SK-N-SH (cell line): ENCODE measurements at regions not wholly inside any gene's neighbourhood (a gene's known extent, or its start where the extent isn't known, plus 50 kb on each side); places are given as distances from the start of the nearest gene placed in this dataset.

Experiments
- CTCF ChIA-PET: fragments of 300-600, 350-600 bp; formaldehyde crosslinking; extraction: SDS; loops from one replicate; lab custom pipeline; 2021; lab: Yijun Ruan, JAX
- POLR2A ChIA-PET: fragments of 350-600 bp; sonication (Branson Sonifier 250); formaldehyde crosslinking; extraction: SDS; loops from one replicate; lab custom pipeline; 2020; ENCODE audit warnings: antibody characterized with exemption, inconsistent platforms; lab: Yijun Ruan, JAX
- DNase-seq: peaks from one replicate; pipeline ENCODE4 v3.0.0; 2012
- H2AFZ ChIP-seq: fragments of 200-600 bp; sonication (generic); 2 replicates; pipeline ENCODE4 v1.8.1; 2016; ENCODE audit warnings: antibody characterized with exemption, mild to moderate bottlenecking, low read depth
- H3F3A ChIP-seq: fragments of 200-600 bp; sonication (generic); replicated peaks from 2 replicates; pipeline ENCODE3; 2016; ENCODE audit warnings: antibody characterized with exemption, mild to moderate bottlenecking; ENCODE audit not compliant: insufficient read depth
- H3K27ac ChIP-seq, 2 experiments: fragments of 200-500 bp in 1 of 2; fragments of 200-600 bp in 1 of 2; sonication (Bioruptor generic) in 1 of 2; sonication (generic), shearing (Covaris generic) in 1 of 2; 2 replicates each; pipeline versions ENCODE4 v1.5.1 to v1.6.1; 2014 to 2016; ENCODE audit warnings: low read depth in 2 of 2, inconsistent platforms in 1 of 2, low read length in 1 of 2, mild to moderate bottlenecking in 1 of 2, mixed read lengths in 1 of 2
- H3K27me3 ChIP-seq: fragments of 200-600 bp; sonication (generic), shearing (Covaris generic); 2 replicates; pipeline ENCODE4 v1.6.1; 2016; ENCODE audit warnings: mixed run types; ENCODE audit not compliant: insufficient read depth
- H3K36me3 ChIP-seq, 2 experiments: fragments of 200-500 bp in 1 of 2; fragments of 200-600 bp in 1 of 2; sonication (Bioruptor generic) in 1 of 2; sonication (generic) in 1 of 2; replicated peaks in 1 of 2; 2 replicates each; pipeline versions ENCODE3 to v1.5.1; 2014 to 2016; ENCODE audit warnings: low read length in 1 of 2, mild to moderate bottlenecking in 1 of 2; ENCODE audit not compliant: insufficient read depth in 2 of 2, control insufficient read depth in 1 of 2
- H3K4me1 ChIP-seq, 2 experiments: fragments of 200-500 bp in 1 of 2; fragments of 200-600 bp in 1 of 2; sonication (Bioruptor generic) in 1 of 2; sonication (generic), shearing (Covaris generic) in 1 of 2; 2 replicates each; pipeline versions ENCODE4 v1.5.1 to v1.6.1; 2014 to 2016; ENCODE audit warnings: low read depth in 1 of 2, low read length in 1 of 2, mixed run types in 1 of 2; ENCODE audit not compliant: insufficient read depth in 2 of 2, control insufficient read depth in 1 of 2
- H3K4me2 ChIP-seq: fragments of 200-600 bp; sonication (generic), shearing (Covaris generic); 2 replicates; pipeline ENCODE4 v1.6.1; 2017; ENCODE audit warnings: mixed run types
- H3K4me3 ChIP-seq, 2 experiments: fragments of 200-500 bp in 1 of 2; fragments of 200-600 bp in 1 of 2; sonication (Bioruptor generic) in 1 of 2; sonication (generic), shearing (Covaris generic) in 1 of 2; 2 replicates each; pipeline versions ENCODE4 v1.5.1 to v1.8.1; 2014 to 2016; ENCODE audit warnings: low read depth in 2 of 2, inconsistent platforms in 1 of 2, low read length in 1 of 2, mild to moderate bottlenecking in 1 of 2, mixed read lengths in 1 of 2, moderate library complexity in 1 of 2
- H3K79me2 ChIP-seq: fragments of 200-600 bp; sonication (generic); 2 replicates; pipeline ENCODE4 v1.8.1; 2017; ENCODE audit warnings: mild to moderate bottlenecking; ENCODE audit not compliant: insufficient read depth
- H3K9ac ChIP-seq: fragments of 200-600 bp; sonication (generic); 2 replicates; pipeline ENCODE4 v1.6.1; 2017; ENCODE audit warnings: mixed run types
- H3K9me2 ChIP-seq: fragments of 200-600 bp; sonication (generic); 2 replicates; pipeline ENCODE4 v1.6.1; 2017; ENCODE audit warnings: mixed run types
- H3K9me3 ChIP-seq: fragments of 200-600 bp; sonication (generic); 2 replicates; pipeline ENCODE4 v1.6.1; 2017; ENCODE audit warnings: mixed run types, mild to moderate bottlenecking, moderate library complexity
- H4K20me1 ChIP-seq: fragments of 200-600 bp; sonication (generic); 2 replicates; pipeline ENCODE4 v1.6.1; 2017; ENCODE audit warnings: mild to moderate bottlenecking, mixed run types; ENCODE audit not compliant: insufficient read depth
- ELF1 ChIP-seq: IDR thresholded peaks from 2 replicates; pipeline ENCODE4 v1.4.0; 2012
- EP300 ChIP-seq, 2 experiments: IDR thresholded peaks; 2 replicates each; pipeline versions ENCODE4 v1.4.0 to v1.6.1; 2012; ENCODE audit warnings: borderline replicate concordance in 1 of 2, low read depth in 1 of 2, low read length in 1 of 2
- FOXM1 ChIP-seq: IDR thresholded peaks from 2 replicates; pipeline ENCODE4 v1.4.0; 2012; ENCODE audit warnings: low read depth, mild to moderate bottlenecking
- JUND ChIP-seq: IDR thresholded peaks from 2 replicates; pipeline ENCODE4 v1.4.0; 2012
- RAD21 ChIP-seq: IDR thresholded peaks from 2 replicates; pipeline ENCODE4 v1.6.1; 2012; ENCODE audit warnings: mild to moderate bottlenecking, low read length
- RXRA ChIP-seq: IDR thresholded peaks from 2 replicates; pipeline ENCODE4 v1.4.0; 2012; ENCODE audit warnings: low read depth, mild to moderate bottlenecking, borderline replicate concordance
- SIN3A ChIP-seq: IDR thresholded peaks from 2 replicates; pipeline ENCODE4 v1.6.1; 2012; ENCODE audit warnings: low read depth, mild to moderate bottlenecking, low read length, moderate library complexity, borderline replicate concordance
- TEAD4 ChIP-seq: IDR thresholded peaks from 2 replicates; pipeline ENCODE4 v1.4.0; 2012; ENCODE audit warnings: mild to moderate bottlenecking, borderline replicate concordance; ENCODE audit not compliant: insufficient read depth
- WGBS: methylation state at CpG from one replicate; pipeline ENCODE4 v1.1.6; 2017; ENCODE audit warnings: low lambda C conversion rate; 5-methylcytosine and 5-hydroxymethylcytosine counted together
- TF ChIP-seq, protein P1 (sequence below): IDR thresholded peaks from 2 replicates; pipeline ENCODE4; 2012
- TF ChIP-seq, protein P2 (sequence below): IDR thresholded peaks from 2 replicates; pipeline ENCODE4 v1.4.0; 2012; ENCODE audit warnings: low read depth, borderline replicate concordance

DNA sequence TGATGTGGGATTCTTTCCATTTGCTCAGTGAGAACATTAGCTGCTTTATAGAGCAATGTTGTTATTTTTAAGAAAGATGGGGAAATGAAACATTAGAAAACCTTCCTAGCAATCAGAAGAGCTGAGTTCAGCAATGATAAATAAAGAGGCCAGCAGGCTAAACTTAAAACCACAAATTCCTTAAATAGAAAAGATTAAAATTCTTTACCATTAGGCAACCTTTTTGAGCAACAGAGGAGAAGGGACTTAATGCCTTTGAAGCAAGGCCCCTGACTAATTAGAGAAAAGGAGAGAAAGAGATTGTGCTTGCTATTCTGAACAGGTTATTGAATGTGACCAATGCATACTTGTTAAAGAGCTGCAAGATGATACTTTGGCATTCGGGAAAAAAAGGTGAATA lies 160.8 kb upstream of the LMO3 start:
- ChIA-PET CTCF (no interaction called here), POLR2A (no interaction called here)
- H3K4me1 ChIP-seq, result no peaks in the 10 kb centered on the region
- H3F3A ChIP-seq, result no peaks in the 10 kb centered on the region
- no peaks in the 10 kb centered on the region for H3K79me2 ChIP-seq
- no peaks in the 10 kb centered on the region for H4K20me1 ChIP-seq
- no peak overlapping the region for H3K4me2 ChIP-seq
- H3K27me3 ChIP-seq, result no peaks in the 10 kb centered on the region
- no peaks in the 10 kb centered on the region for H3K36me3 ChIP-seq
- H2AFZ ChIP-seq, result no peak overlapping the region
- no peak overlapping the region for H3K27ac ChIP-seq
- TF ChIP-seq, protein P1, sequence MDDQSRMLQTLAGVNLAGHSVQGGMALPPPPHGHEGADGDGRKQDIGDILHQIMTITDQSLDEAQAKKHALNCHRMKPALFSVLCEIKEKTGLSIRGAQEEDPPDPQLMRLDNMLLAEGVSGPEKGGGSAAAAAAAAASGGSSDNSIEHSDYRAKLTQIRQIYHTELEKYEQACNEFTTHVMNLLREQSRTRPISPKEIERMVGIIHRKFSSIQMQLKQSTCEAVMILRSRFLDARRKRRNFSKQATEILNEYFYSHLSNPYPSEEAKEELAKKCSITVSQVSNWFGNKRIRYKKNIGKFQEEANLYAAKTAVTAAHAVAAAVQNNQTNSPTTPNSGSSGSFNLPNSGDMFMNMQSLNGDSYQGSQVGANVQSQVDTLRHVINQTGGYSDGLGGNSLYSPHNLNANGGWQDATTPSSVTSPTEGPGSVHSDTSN, result no peak
- WGBS, result 5% methylated on average over 1 of the region's 1 CpG
- no peak for DNase-seq
- H3K9me3 ChIP-seq, result no peaks in the 10 kb centered on the region; the same call in 1 of the 2 replicates
- no peak overlapping the region for H3K9ac ChIP-seq
- H3K9me2 ChIP-seq, result no peaks in the 10 kb centered on the region
- no peak overlapping the region for H3K4me3 ChIP-seq

DNA sequence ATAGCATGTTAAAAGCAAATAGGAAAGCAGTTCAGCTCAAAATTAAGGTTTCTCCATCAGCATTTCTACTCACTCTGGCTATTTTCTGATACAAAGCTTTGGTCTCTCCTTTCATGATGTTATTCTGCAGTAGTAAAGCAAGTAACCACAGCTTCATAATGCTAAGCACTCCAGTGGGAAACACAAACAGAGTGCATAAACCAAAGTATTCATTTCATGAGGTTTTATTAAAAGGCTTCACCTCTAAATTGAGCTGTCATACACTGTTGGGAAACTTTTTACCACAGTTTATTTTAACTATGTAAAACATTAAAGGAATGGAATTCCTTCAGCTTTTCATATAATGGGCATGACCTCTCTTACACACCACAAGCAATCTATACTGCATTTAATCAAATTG lies 157.9 kb upstream of the LMO3 start:
- DNase-seq, result no peak
- Histone ChIP-seq H3K4me1 (no peaks in the 10 kb centered on the region), H3K9me3 (no peaks in the 10 kb centered on the region; the same call in 1 of the 2 replicates), H3F3A (no peaks in the 10 kb centered on the region), H2AFZ (no peak overlapping the region), H3K9me2 (no peaks in the 10 kb centered on the region), H3K9ac (no peak overlapping the region), H3K27me3 (no peaks in the 10 kb centered on the region), H3K27ac (no peak overlapping the region), H3K36me3 (no peaks in the 10 kb centered on the region), H4K20me1 (no peaks in the 10 kb centered on the region), H3K4me2 (no peak overlapping the region), H3K4me3 (no peak overlapping the region), H3K79me2 (no peaks in the 10 kb centered on the region)
- no peak for TF ChIP-seq TEAD4
- TF ChIP-seq SIN3A, result no peak
- ChIA-PET POLR2A (no interaction called here), CTCF (interaction anchor here (0.6 kb wide), 1 partner anchor 82 kb away, joined by 3 read pairs; no protein-coding TSS in a partner anchor)

DNA sequence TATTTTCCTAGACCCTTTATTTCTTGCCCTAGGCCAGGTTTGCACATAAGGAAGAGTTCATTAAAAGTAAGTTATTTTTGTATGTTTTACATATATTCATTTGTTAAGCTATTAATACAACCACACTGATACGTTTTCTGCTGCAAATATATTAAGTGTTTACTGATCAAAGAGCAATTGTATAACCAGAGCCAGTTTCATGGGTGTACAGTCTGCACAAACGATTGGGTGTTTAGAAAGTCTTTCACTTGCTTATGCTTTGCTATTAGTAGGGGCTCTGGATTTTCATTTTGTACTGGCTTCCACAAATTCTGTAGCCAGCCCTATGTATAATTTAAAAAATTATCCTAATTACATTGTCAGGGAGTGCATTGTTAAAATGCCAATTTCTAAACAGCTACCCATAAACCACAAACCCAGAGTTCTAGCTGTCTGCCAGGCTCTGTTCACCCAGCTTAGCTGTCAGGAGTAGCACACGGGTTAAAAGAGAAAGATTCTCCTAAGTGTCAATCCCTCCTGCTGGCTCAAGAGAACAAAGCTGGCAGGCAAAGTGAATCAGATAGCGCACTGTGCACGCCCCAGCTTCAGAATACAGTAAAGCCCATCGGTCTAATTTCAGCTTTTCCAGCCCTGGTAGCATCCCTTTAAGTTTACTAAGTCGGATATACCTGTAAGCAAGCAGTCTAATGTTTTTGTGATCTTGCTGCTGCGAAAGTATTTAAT lies 151.0 kb upstream of the LMO3 start:
- Histone ChIP-seq H2AFZ (no peak overlapping the region), H3K27me3 (no peaks in the 10 kb centered on the region), H3K4me1 (no peaks in the 10 kb centered on the region; a peak in 2 of 4 replicates), H3K9ac (no peak overlapping the region), H3K36me3 (no peaks in the 10 kb centered on the region), H3K4me3 (no peak overlapping the region), H3K79me2 (no peaks in the 10 kb centered on the region), H3K27ac (no peak overlapping the region), H3F3A (no peaks in the 10 kb centered on the region), H3K9me2 (no peaks in the 10 kb centered on the region), H3K4me2 (no peak overlapping the region), H4K20me1 (no peaks in the 10 kb centered on the region), H3K9me3 (no peaks in the 10 kb centered on the region; the same call in 1 of the 2 replicates)
- POLR2A ChIA-PET, result no interaction called here
- peak; percentile 0 for DNase-seq
- TF ChIP-seq RAD21 (no peak), EP300 (IDR thresholded peaks at IDR 0.05; ENCODE audit: borderline replicate concordance in 1 of 2, low read depth in 1 of 2, low read length in 1 of 2) (no peak), RXRA (no peak), FOXM1 (no peak), JUND (no peak), ELF1 (no peak), TEAD4 (no peak)
- TF ChIP-seq, protein P2, sequence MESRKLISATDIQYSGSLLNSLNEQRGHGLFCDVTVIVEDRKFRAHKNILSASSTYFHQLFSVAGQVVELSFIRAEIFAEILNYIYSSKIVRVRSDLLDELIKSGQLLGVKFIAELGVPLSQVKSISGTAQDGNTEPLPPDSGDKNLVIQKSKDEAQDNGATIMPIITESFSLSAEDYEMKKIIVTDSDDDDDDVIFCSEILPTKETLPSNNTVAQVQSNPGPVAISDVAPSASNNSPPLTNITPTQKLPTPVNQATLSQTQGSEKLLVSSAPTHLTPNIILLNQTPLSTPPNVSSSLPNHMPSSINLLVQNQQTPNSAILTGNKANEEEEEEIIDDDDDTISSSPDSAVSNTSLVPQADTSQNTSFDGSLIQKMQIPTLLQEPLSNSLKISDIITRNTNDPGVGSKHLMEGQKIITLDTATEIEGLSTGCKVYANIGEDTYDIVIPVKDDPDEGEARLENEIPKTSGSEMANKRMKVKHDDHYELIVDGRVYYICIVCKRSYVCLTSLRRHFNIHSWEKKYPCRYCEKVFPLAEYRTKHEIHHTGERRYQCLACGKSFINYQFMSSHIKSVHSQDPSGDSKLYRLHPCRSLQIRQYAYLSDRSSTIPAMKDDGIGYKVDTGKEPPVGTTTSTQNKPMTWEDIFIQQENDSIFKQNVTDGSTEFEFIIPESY, result no peak
- CTCF ChIA-PET, result no interaction called here
- WGBS, result 6% methylated on average over 8 of the region's 8 CpGs
